K562 (cell line): ENCODE measurements at regions not wholly inside any gene's neighbourhood (a gene's known extent, or its start where the extent isn't known, plus 50 kb on each side); places are given as distances from the start of the nearest gene placed in this dataset.

Source experiments
- ATF7 ChIP-seq: fragments of 450-650 bp; IDR thresholded peaks from 2 replicates; pipeline ENCODE4 v1.7.1; 2014; ENCODE audit warnings: mild to moderate bottlenecking, moderate library complexity
- ELK1 ChIP-seq: sonication (generic); formaldehyde crosslinking; IDR thresholded peaks from 2 replicates; pipeline ENCODE4 v1.8.1; 2022; ENCODE audit warnings: missing genetic modification reagents
- NFXL1 ChIP-seq: fragments of 450-650 bp; formaldehyde crosslinking; IDR thresholded peaks from 2 replicates; pipeline ENCODE4 v1.4.0; 2021; ENCODE audit warnings: mild to moderate bottlenecking
- NUFIP1 ChIP-seq: fragments of 450-650 bp; IDR thresholded peaks from 2 replicates; pipeline ENCODE4 v1.6.1; 2018; ENCODE audit not compliant: partially characterized antibody
- PRDM10 ChIP-seq: fragments of 450-650 bp; IDR thresholded peaks from 2 replicates; pipeline ENCODE4 v1.6.1; 2018; ENCODE audit not compliant: partially characterized antibody
- ZNF280A ChIP-seq: fragments of 450-650 bp; IDR thresholded peaks from 2 replicates; pipeline ENCODE4 v1.6.1; 2018; ENCODE audit warnings: mild to moderate bottlenecking, low read depth; ENCODE audit not compliant: partially characterized antibody
- ZNF316 ChIP-seq: fragments of 450-650 bp; IDR thresholded peaks from 2 replicates; pipeline ENCODE4 v1.6.1; 2016
- ZNF717 ChIP-seq: fragments of 250-450 bp; sonication (Bioruptor Pico); IDR thresholded peaks from 2 replicates; pipeline ENCODE4 v1.5.0; 2021

- TF ChIP-seq ELK1 (CRISPR knock-in tag) (no peak), NFXL1 (CRISPR knock-in tag) (no peak), ZNF280A (no peak), ZNF316 (no peak), PRDM10 (no peak), ATF7 (no peak), ZNF717 (CRISPR knock-in tag) (no peak), NUFIP1 (no peak)
These were observed 95.9 kb upstream of the ZFHX3 start (continued) for GRCh38 chr16:73143576-73144422.
